D721Med (cell line): ENCODE measurements at regions not wholly inside any gene's neighbourhood (a gene's known extent, or its start where the extent isn't known, plus 50 kb on each side); places are given as distances from the start of the nearest gene placed in this dataset.
"Not testable (repeated sequence)": the region's sequence is repeated elsewhere in the genome, so short reads cannot be mapped to it uniquely, and the experiment has no call there.

Source experiments
- DNase-seq: peaks from one replicate; pipeline ENCODE4 v3.0.0; 2011; ENCODE audit warnings: low spot score; ENCODE audit not compliant: insufficient read length
- FAIRE-seq: peaks from 2 replicates; lab custom pipeline; 2011; peaks lifted over from hg19 to GRCh38; lab: Jason Lieb, UNC
- CTCF ChIP-seq: IDR thresholded peaks from 2 replicates; pipeline ENCODE4 v1.5.1; 2012; ENCODE audit warnings: mild to moderate bottlenecking, control low read depth; ENCODE audit not compliant: insufficient read depth; ENCODE audit errors: missing control alignments

- no peak for FAIRE-seq
- no peak for TF ChIP-seq CTCF
- DNase-seq, result no peak
Measured at GRCh38 chr5:86507574-86507973, 110.2 kb upstream of the COX7C start.

GRCh38 chr5:86510330-86510915, 107.3 kb upstream of the COX7C start:
- not testable (repeated sequence) for FAIRE-seq, DNase-seq

GRCh38 chr5:86523718-86524117, 94.0 kb upstream of the COX7C start:
- DNase-seq (no peak), FAIRE-seq (no peak)
- TF ChIP-seq CTCF, result no peak

- no peak for TF ChIP-seq CTCF
- DNase-seq (no peak), FAIRE-seq (no peak)
Measured at GRCh38 chr5:86525622-86526021, 92.1 kb upstream of the COX7C start.

- FAIRE-seq (no peak), DNase-seq (no peak)
- no peak for TF ChIP-seq CTCF
Measured at GRCh38 chr5:86526811-86527348, 90.9 kb upstream of the COX7C start.

GRCh38 chr5:86532429-86532828, 85.3 kb upstream of the COX7C start:
- no peak for TF ChIP-seq CTCF
- DNase-seq, result no peak
- no peak for FAIRE-seq

- no peak for FAIRE-seq
- no peak for TF ChIP-seq CTCF
Measured at GRCh38 chr5:86536396-86536795, 81.3 kb upstream of the COX7C start.

More at GRCh38 chr5:86536396-86536795, 81.3 kb upstream of the COX7C start:
- DNase-seq, result no peak
